Right forelimb (tissue), 1 donor: ENCODE measurements at regions not wholly inside any gene's neighbourhood (a gene's known extent, or its start where the extent isn't known, plus 50 kb on each side); places are given as distances from the start of the nearest gene placed in this dataset.
A peak's percentile ranks its signal among the peaks of the same experiment; 100 is the strongest.
"Not testable (repeated sequence)": the region's sequence is repeated elsewhere in the genome, so short reads cannot be mapped to it uniquely, and the experiment has no call there.

Experiments used
- DNase-seq: peaks from one replicate; pipeline ENCODE4 v3.0.0-alpha.2; 2018

GRCh38 chr5:74396913-74397622, 243.5 kb downstream of the ENC1 start:
- peak; percentile 59 for DNase-seq

- DNase-seq: no peak
Measured at GRCh38 chr5:74394916-74395880, 245.3 kb downstream of the ENC1 start.

- no peak for DNase-seq
Measured at GRCh38 chr5:74394528-74394915, 246.0 kb downstream of the ENC1 start.

- no peak for DNase-seq
Measured at GRCh38 chr5:74393943-74394342, 246.6 kb downstream of the ENC1 start.

- DNase-seq: no peak
Measured at GRCh38 chr5:74392711-74393351, 247.7 kb downstream of the ENC1 start.

GRCh38 chr5:74391410-74391809, 249.1 kb downstream of the ENC1 start:
- DNase-seq: no peak

- DNase-seq: no peak
Measured at GRCh38 chr5:74390822-74391221, 249.7 kb downstream of the ENC1 start.

GRCh38 chr5:74390306-74390637, 250.3 kb downstream of the ENC1 start:
- DNase-seq: no peak

- no peak for DNase-seq
Measured at GRCh38 chr5:74389531-74390305, 250.8 kb downstream of the ENC1 start.

- DNase-seq: not testable (repeated sequence)
Measured at GRCh38 chr5:74388411-74388810, 252.1 kb downstream of the ENC1 start.

- DNase-seq: no peak
Measured at GRCh38 chr5:74386571-74387334, 253.8 kb downstream of the ENC1 start.

- no peak for DNase-seq
Measured at GRCh38 chr5:74384851-74385250, 255.7 kb downstream of the ENC1 start.

- peak; percentile 60 for DNase-seq
Measured at GRCh38 chr5:74382987-74383593, 257.4 kb downstream of the ENC1 start.

GRCh38 chr5:74382123-74382855, 258.2 kb downstream of the ENC1 start:
- no peak for DNase-seq

- no peak for DNase-seq
Measured at GRCh38 chr5:74380193-74380592, 260.3 kb downstream of the ENC1 start.

GRCh38 chr5:74378464-74378863, 262.1 kb downstream of the ENC1 start:
- DNase-seq: no peak

- no peak for DNase-seq
Measured at GRCh38 chr5:74376187-74376586, 264.3 kb downstream of the ENC1 start.

- DNase-seq: no peak
Measured at GRCh38 chr5:74375271-74375670, 265.3 kb downstream of the ENC1 start.

GRCh38 chr5:74374656-74375055, 265.9 kb downstream of the ENC1 start:
- DNase-seq: no peak

GRCh38 chr5:74373076-74373475, 267.5 kb downstream of the ENC1 start:
- DNase-seq: no peak

- DNase-seq: no peak
Measured at GRCh38 chr5:74372502-74373064, 267.9 kb downstream of the ENC1 start.
